ENCODE measurements at regions not wholly inside any gene's neighbourhood (a gene's known extent, or its start where the extent isn't known, plus 50 kb on each side); places are given as distances from the start of the nearest gene placed in this dataset.
"Not testable (repeated sequence)": the region's sequence is repeated elsewhere in the genome, so short reads cannot be mapped to it uniquely, and the experiment has no call there.

GRCh38 chr4:57324673-57325307 lies 214.6 kb upstream of the IGFBP7 start:
- peaks cover 6% of the 10 kb centered on the region for H3K4me1 ChIP-seq (ENCODE audit: insufficient read depth, low read length)
- H3K36me3 ChIP-seq (ENCODE audit: insufficient read depth, low read length) = no peaks in the 10 kb centered on the region
- no peak overlapping the region for H3K27ac ChIP-seq (ENCODE audit: low read depth, low read length)
- no peaks in the 10 kb centered on the region for H3K27me3 ChIP-seq (ENCODE audit: insufficient read depth, low read length)
- no peak overlapping the region for H3K9ac ChIP-seq (ENCODE audit: low read depth, low read length)
- 87% methylated on average over 4 of the region's 4 CpGs for WGBS
- H3K4me3 ChIP-seq (ENCODE audit: low read length) = no peak overlapping the region
- H3K9me3 ChIP-seq (ENCODE audit: insufficient read depth, low read depth, low read length) = no peaks in the 10 kb centered on the region

GRCh38 chr4:57320849-57321248 lies 210.7 kb upstream of the IGFBP7 start:
- Histone ChIP-seq H3K9ac (ENCODE audit: low read depth, low read length) (no peak overlapping the region), H3K4me1 (ENCODE audit: insufficient read depth, low read length) (peaks cover 3% of the 10 kb centered on the region; the same call in 1 of the 2 replicates), H3K9me3 (ENCODE audit: insufficient read depth, low read depth, low read length) (no peaks in the 10 kb centered on the region), H3K27me3 (ENCODE audit: insufficient read depth, low read length) (no peaks in the 10 kb centered on the region), H3K4me3 (ENCODE audit: low read length) (no peak overlapping the region), H3K36me3 (ENCODE audit: insufficient read depth, low read length) (no peaks in the 10 kb centered on the region), H3K27ac (ENCODE audit: low read depth, low read length) (no peak overlapping the region)
- WGBS = 89% methylated on average over 4 of the region's 4 CpGs

GRCh38 chr4:57320217-57320616 lies 210.0 kb upstream of the IGFBP7 start:
- Histone ChIP-seq H3K27ac (ENCODE audit: low read depth, low read length) (no peak overlapping the region), H3K4me3 (ENCODE audit: low read length) (no peak overlapping the region), H3K9me3 (ENCODE audit: insufficient read depth, low read depth, low read length) (no peaks in the 10 kb centered on the region), H3K36me3 (ENCODE audit: insufficient read depth, low read length) (no peaks in the 10 kb centered on the region), H3K4me1 (ENCODE audit: insufficient read depth, low read length) (peaks cover 3% of the 10 kb centered on the region; the same call in 1 of the 2 replicates), H3K27me3 (ENCODE audit: insufficient read depth, low read length) (no peaks in the 10 kb centered on the region), H3K9ac (ENCODE audit: low read depth, low read length) (no peak overlapping the region)
- 88% methylated on average over 2 of the region's 3 CpGs for WGBS

- H3K9me3 ChIP-seq (ENCODE audit: insufficient read depth, low read depth, low read length) = no peaks in the 10 kb centered on the region
- H3K27ac ChIP-seq (ENCODE audit: low read depth, low read length) = no peak overlapping the region
- 100% methylated on average over 2 of the region's 2 CpGs for WGBS
- no peaks in the 10 kb centered on the region for H3K27me3 ChIP-seq (ENCODE audit: insufficient read depth, low read length)
- H3K4me3 ChIP-seq (ENCODE audit: low read length) = no peak overlapping the region
- peaks cover 6% of the 10 kb centered on the region for H3K4me1 ChIP-seq (ENCODE audit: insufficient read depth, low read length)
- H3K36me3 ChIP-seq (ENCODE audit: insufficient read depth, low read length) = no peaks in the 10 kb centered on the region
- H3K9ac ChIP-seq (ENCODE audit: low read depth, low read length) = no peak overlapping the region
Observed at GRCh38 chr4:57318703-57319102, 208.5 kb upstream of the IGFBP7 start.

- 93% methylated on average over 5 of the region's 5 CpGs for WGBS
- H3K27me3 ChIP-seq (ENCODE audit: insufficient read depth, low read length) = no peaks in the 10 kb centered on the region
- no peak overlapping the region for H3K27ac ChIP-seq (ENCODE audit: low read depth, low read length)
- H3K4me3 ChIP-seq (ENCODE audit: low read length) = no peak overlapping the region
- H3K36me3 ChIP-seq (ENCODE audit: insufficient read depth, low read length) = no peaks in the 10 kb centered on the region
- H3K9me3 ChIP-seq (ENCODE audit: insufficient read depth, low read depth, low read length) = no peaks in the 10 kb centered on the region
- H3K4me1 ChIP-seq (ENCODE audit: insufficient read depth, low read length) = peaks cover 9% of the 10 kb centered on the region; the same call in 1 of the 2 replicates
- H3K9ac ChIP-seq (ENCODE audit: low read depth, low read length) = no peak overlapping the region
Observed at GRCh38 chr4:57314636-57315035, 204.5 kb upstream of the IGFBP7 start.

GRCh38 chr4:57312296-57312695 lies 202.1 kb upstream of the IGFBP7 start:
- H3K36me3 ChIP-seq (ENCODE audit: insufficient read depth, low read length) = no peaks in the 10 kb centered on the region
- H3K4me3 ChIP-seq (ENCODE audit: low read length) = no peak overlapping the region
- 86% methylated on average over 1 of the region's 1 CpG for WGBS
- H3K27me3 ChIP-seq (ENCODE audit: insufficient read depth, low read length) = no peaks in the 10 kb centered on the region
- H3K27ac ChIP-seq (ENCODE audit: low read depth, low read length) = no peak overlapping the region
- H3K9me3 ChIP-seq (ENCODE audit: insufficient read depth, low read depth, low read length) = no peaks in the 10 kb centered on the region
- H3K4me1 ChIP-seq (ENCODE audit: insufficient read depth, low read length) = peaks cover 9% of the 10 kb centered on the region; the same call in 1 of the 2 replicates
- H3K9ac ChIP-seq (ENCODE audit: low read depth, low read length) = no peak overlapping the region

- H3K27me3 ChIP-seq (ENCODE audit: insufficient read depth, low read length) = no peaks in the 10 kb centered on the region
- no peak overlapping the region for H3K9ac ChIP-seq (ENCODE audit: low read depth, low read length)
- H3K4me3 ChIP-seq (ENCODE audit: low read length) = no peak overlapping the region
- no peaks in the 10 kb centered on the region for H3K9me3 ChIP-seq (ENCODE audit: insufficient read depth, low read depth, low read length)
- no peaks in the 10 kb centered on the region for H3K36me3 ChIP-seq (ENCODE audit: insufficient read depth, low read length)
- H3K4me1 ChIP-seq (ENCODE audit: insufficient read depth, low read length) = peaks cover 9% of the 10 kb centered on the region; the same call in 1 of the 2 replicates
- no peak overlapping the region for H3K27ac ChIP-seq (ENCODE audit: low read depth, low read length)
- 100% methylated on average over 1 of the region's 1 CpG for WGBS
Observed at GRCh38 chr4:57309658-57310057, 199.5 kb upstream of the IGFBP7 start.

- Histone ChIP-seq H3K9ac (ENCODE audit: low read depth, low read length) (no peak overlapping the region), H3K4me3 (ENCODE audit: low read length) (no peak overlapping the region), H3K36me3 (ENCODE audit: insufficient read depth, low read length) (no peaks in the 10 kb centered on the region), H3K9me3 (ENCODE audit: insufficient read depth, low read depth, low read length) (0 out of 2 replicates have a peak, but pooled peaks cover 2% of the 10 kb centered on the region), H3K4me1 (ENCODE audit: insufficient read depth, low read length) (peaks cover 2% of the 10 kb centered on the region; the same call in 1 of the 2 replicates), H3K27me3 (ENCODE audit: insufficient read depth, low read length) (no peaks in the 10 kb centered on the region), H3K27ac (ENCODE audit: low read depth, low read length) (no peak overlapping the region)
- WGBS = 90% methylated on average over 2 of the region's 2 CpGs
Observed at GRCh38 chr4:57308301-57308700, 198.1 kb upstream of the IGFBP7 start.

- no peak overlapping the region for H3K9ac ChIP-seq (ENCODE audit: low read depth, low read length)
- no peak overlapping the region for H3K27ac ChIP-seq (ENCODE audit: low read depth, low read length)
- no peaks in the 10 kb centered on the region for H3K27me3 ChIP-seq (ENCODE audit: insufficient read depth, low read length)
- no peaks in the 10 kb centered on the region for H3K4me1 ChIP-seq (ENCODE audit: insufficient read depth, low read length)
- 95% methylated on average over 5 of the region's 5 CpGs for WGBS
- H3K9me3 ChIP-seq (ENCODE audit: insufficient read depth, low read depth, low read length) = 0 out of 2 replicates have a peak, but pooled peaks cover 2% of the 10 kb centered on the region
- no peaks in the 10 kb centered on the region for H3K36me3 ChIP-seq (ENCODE audit: insufficient read depth, low read length)
- no peak overlapping the region for H3K4me3 ChIP-seq (ENCODE audit: low read length)
Observed at GRCh38 chr4:57305836-57306235, 195.7 kb upstream of the IGFBP7 start.

- 77% methylated on average over 14 of the region's 14 CpGs for WGBS
- no peaks in the 10 kb centered on the region for H3K4me1 ChIP-seq (ENCODE audit: insufficient read depth, low read length)
- peaks cover 8% of the 10 kb centered on the region; the same call in 1 of the 2 replicates for H3K9me3 ChIP-seq (ENCODE audit: insufficient read depth, low read depth, low read length)
- H3K9ac ChIP-seq (ENCODE audit: low read depth, low read length) = no peak overlapping the region
- no peak overlapping the region for H3K4me3 ChIP-seq (ENCODE audit: low read length)
- H3K36me3 ChIP-seq (ENCODE audit: insufficient read depth, low read length) = no peaks in the 10 kb centered on the region
- H3K27ac ChIP-seq (ENCODE audit: low read depth, low read length) = no peak overlapping the region
- H3K27me3 ChIP-seq (ENCODE audit: insufficient read depth, low read length) = no peaks in the 10 kb centered on the region
Observed at GRCh38 chr4:57303012-57303751, 193.0 kb upstream of the IGFBP7 start.

- H3K4me3 ChIP-seq (ENCODE audit: low read length); H3K27ac ChIP-seq (ENCODE audit: low read depth, low read length); H3K9me3 ChIP-seq (ENCODE audit: insufficient read depth, low read depth, low read length); H3K9ac ChIP-seq (ENCODE audit: low read depth, low read length); H3K36me3 ChIP-seq (ENCODE audit: insufficient read depth, low read length); H3K4me1 ChIP-seq (ENCODE audit: insufficient read depth, low read length); H3K27me3 ChIP-seq (ENCODE audit: insufficient read depth, low read length): not testable (repeated sequence)
- 91% methylated on average over 23 of the region's 23 CpGs for WGBS
Observed at GRCh38 chr4:57300300-57300699, 190.1 kb upstream of the IGFBP7 start.

Measured in HUES64 (cell line).